ENCODE measurements at regions not wholly inside any gene's neighbourhood (a gene's known extent, or its start where the extent isn't known, plus 50 kb on each side); places are given as distances from the start of the nearest gene placed in this dataset.

GRCh38 chr3:28978092-28978491 lies 302.8 kb upstream of the RBMS3 start:
- H3K27ac Mint-ChIP-seq = no peak overlapping the region
- H3K4me3 Mint-ChIP-seq = no peak overlapping the region
- H3K4me1 Mint-ChIP-seq = no peaks in the 10 kb centered on the region
- no peak for DNase-seq
- H3K36me3 Mint-ChIP-seq (ENCODE audit: low read depth) = no peaks in the 10 kb centered on the region
- ChIA-PET CTCF (no interaction called here), POLR2A (no interaction called here)
- H3K9me3 Mint-ChIP-seq = no peaks in the 10 kb centered on the region
- no peaks in the 10 kb centered on the region for H3K27me3 Mint-ChIP-seq

GRCh38 chr3:28980131-28980530 lies 300.7 kb upstream of the RBMS3 start:
- no peak overlapping the region for H3K4me3 Mint-ChIP-seq
- no peaks in the 10 kb centered on the region for H3K9me3 Mint-ChIP-seq
- ChIA-PET POLR2A (no interaction called here), CTCF (interaction anchor here (1.1 kb wide), 1 partner anchor 9 kb away, joined by 4 read pairs; no protein-coding TSS in a partner anchor)
- H3K36me3 Mint-ChIP-seq (ENCODE audit: low read depth) = no peaks in the 10 kb centered on the region
- no peak overlapping the region for H3K27ac Mint-ChIP-seq
- H3K27me3 Mint-ChIP-seq = no peaks in the 10 kb centered on the region
- H3K4me1 Mint-ChIP-seq = no peaks in the 10 kb centered on the region
- no peak for DNase-seq

GRCh38 chr3:28980631-28981030 lies 300.2 kb upstream of the RBMS3 start:
- DNase-seq = no peak
- POLR2A ChIA-PET = no interaction called here
- Mint-ChIP-seq H3K4me3 (no peak overlapping the region), H3K4me1 (no peaks in the 10 kb centered on the region), H3K9me3 (no peaks in the 10 kb centered on the region), H3K27me3 (no peaks in the 10 kb centered on the region), H3K36me3 (ENCODE audit: low read depth) (no peaks in the 10 kb centered on the region), H3K27ac (no peak overlapping the region)
- CTCF ChIA-PET = interaction anchor here (1.1 kb wide), 1 partner anchor 9 kb away, joined by 4 read pairs; no protein-coding TSS in a partner anchor

GRCh38 chr3:28982906-28983305 lies 298.0 kb upstream of the RBMS3 start:
- Mint-ChIP-seq H3K9me3 (no peaks in the 10 kb centered on the region), H3K4me3 (no peak overlapping the region), H3K4me1 (no peaks in the 10 kb centered on the region), H3K27ac (no peak overlapping the region), H3K27me3 (no peaks in the 10 kb centered on the region), H3K36me3 (ENCODE audit: low read depth) (no peaks in the 10 kb centered on the region)
- CTCF ChIA-PET = no interaction called here
- POLR2A ChIA-PET = no interaction called here
- DNase-seq = no peak

GRCh38 chr3:28986922-28987321 lies 293.9 kb upstream of the RBMS3 start:
- Mint-ChIP-seq H3K4me1 (no peaks in the 10 kb centered on the region), H3K9me3 (no peaks in the 10 kb centered on the region), H3K27ac (no peak overlapping the region), H3K4me3 (no peak overlapping the region), H3K36me3 (ENCODE audit: low read depth) (no peaks in the 10 kb centered on the region), H3K27me3 (no peaks in the 10 kb centered on the region)
- no peak for DNase-seq
- CTCF ChIA-PET = no interaction called here
- POLR2A ChIA-PET = no interaction called here

- peaks cover 2% of the 10 kb centered on the region for H3K9me3 Mint-ChIP-seq
- no peaks in the 10 kb centered on the region for H3K4me1 Mint-ChIP-seq
- H3K27me3 Mint-ChIP-seq = no peaks in the 10 kb centered on the region
- ChIA-PET POLR2A (no interaction called here), CTCF (no interaction called here)
- H3K36me3 Mint-ChIP-seq (ENCODE audit: low read depth) = no peaks in the 10 kb centered on the region
- H3K4me3 Mint-ChIP-seq = no peak overlapping the region
- H3K27ac Mint-ChIP-seq = no peak overlapping the region
- no peak for DNase-seq
Measured at GRCh38 chr3:28989646-28990089, 291.2 kb upstream of the RBMS3 start.

GRCh38 chr3:28994161-28994905 lies 286.5 kb upstream of the RBMS3 start:
- Mint-ChIP-seq H3K4me3 (no peak overlapping the region), H3K36me3 (ENCODE audit: low read depth) (no peaks in the 10 kb centered on the region)
- CTCF ChIA-PET = no interaction called here

GRCh38 chr3:29004885-29005599 lies 275.8 kb upstream of the RBMS3 start:
- H3K27ac Mint-ChIP-seq = no peak overlapping the region
- CTCF ChIA-PET = interaction anchor here (0.6 kb wide), 1 partner anchor 871 kb away, joined by 3 read pairs; no protein-coding TSS in a partner anchor
- DNase-seq = no peak
- H3K27me3 Mint-ChIP-seq = no peaks in the 10 kb centered on the region
- no peak overlapping the region for H3K4me3 Mint-ChIP-seq
- H3K9me3 Mint-ChIP-seq = no peaks in the 10 kb centered on the region
- no peaks in the 10 kb centered on the region for H3K36me3 Mint-ChIP-seq (ENCODE audit: low read depth)
- H3K4me1 Mint-ChIP-seq = no peaks in the 10 kb centered on the region
- POLR2A ChIA-PET = no interaction called here

More at GRCh38 chr3:28994161-28994905, 286.5 kb upstream of the RBMS3 start:
- no peak overlapping the region for H3K27ac Mint-ChIP-seq
- POLR2A ChIA-PET = no interaction called here
- H3K9me3 Mint-ChIP-seq = peaks cover 11% of the 10 kb centered on the region
- H3K27me3 Mint-ChIP-seq = no peaks in the 10 kb centered on the region
- no peaks in the 10 kb centered on the region for H3K4me1 Mint-ChIP-seq
- no peak for DNase-seq

- no peaks in the 10 kb centered on the region for H3K4me1 Mint-ChIP-seq
- H3K27me3 Mint-ChIP-seq = no peaks in the 10 kb centered on the region
- H3K9me3 Mint-ChIP-seq = no peaks in the 10 kb centered on the region
- DNase-seq = no peak
- ChIA-PET CTCF (interaction anchor here (0.6 kb wide), 1 partner anchor 872 kb away, joined by 3 read pairs; no protein-coding TSS in a partner anchor), POLR2A (no interaction called here)
- H3K4me3 Mint-ChIP-seq = no peak overlapping the region
- no peaks in the 10 kb centered on the region for H3K36me3 Mint-ChIP-seq (ENCODE audit: low read depth)
- no peak overlapping the region for H3K27ac Mint-ChIP-seq
Measured at GRCh38 chr3:29005862-29006261, 275.0 kb upstream of the RBMS3 start.

GRCh38 chr3:29011441-29011840 lies 269.4 kb upstream of the RBMS3 start:
- no peaks in the 10 kb centered on the region for H3K36me3 Mint-ChIP-seq (ENCODE audit: low read depth)
- H3K27me3 Mint-ChIP-seq = no peaks in the 10 kb centered on the region
- DNase-seq = no peak
- H3K4me1 Mint-ChIP-seq = no peaks in the 10 kb centered on the region
- POLR2A ChIA-PET = no interaction called here
- no peak overlapping the region for H3K27ac Mint-ChIP-seq
- CTCF ChIA-PET = no interaction called here
- no peak overlapping the region for H3K4me3 Mint-ChIP-seq
- H3K9me3 Mint-ChIP-seq = no peaks in the 10 kb centered on the region

GRCh38 chr3:29011966-29012365 lies 268.9 kb upstream of the RBMS3 start:
- CTCF ChIA-PET = no interaction called here
- no peak overlapping the region for H3K27ac Mint-ChIP-seq
- POLR2A ChIA-PET = no interaction called here

GRCh38 chr3:29022976-29023375 lies 257.9 kb upstream of the RBMS3 start:
- H3K36me3 Mint-ChIP-seq (ENCODE audit: low read depth) = no peaks in the 10 kb centered on the region
- CTCF ChIA-PET = no interaction called here
- no peak overlapping the region for H3K4me3 Mint-ChIP-seq
- POLR2A ChIA-PET = no interaction called here
- no peak overlapping the region for H3K27ac Mint-ChIP-seq
- DNase-seq = no peak
- peaks cover 3% of the 10 kb centered on the region for H3K9me3 Mint-ChIP-seq
- H3K4me1 Mint-ChIP-seq = no peaks in the 10 kb centered on the region
- peaks cover 2% of the 10 kb centered on the region for H3K27me3 Mint-ChIP-seq

More at GRCh38 chr3:29011966-29012365, 268.9 kb upstream of the RBMS3 start:
- Mint-ChIP-seq H3K9me3 (no peaks in the 10 kb centered on the region), H3K4me1 (no peaks in the 10 kb centered on the region), H3K36me3 (ENCODE audit: low read depth) (no peaks in the 10 kb centered on the region), H3K4me3 (no peak overlapping the region), H3K27me3 (no peaks in the 10 kb centered on the region)
- DNase-seq = no peak

GRCh38 chr3:29026286-29026685 lies 254.6 kb upstream of the RBMS3 start:
- H3K9me3 Mint-ChIP-seq = peaks cover 3% of the 10 kb centered on the region
- ChIA-PET CTCF (no interaction called here), POLR2A (no interaction called here)
- no peak overlapping the region for H3K4me3 Mint-ChIP-seq
- H3K27me3 Mint-ChIP-seq = peaks cover 2% of the 10 kb centered on the region
- no peak overlapping the region for H3K27ac Mint-ChIP-seq
- no peaks in the 10 kb centered on the region for H3K4me1 Mint-ChIP-seq
- DNase-seq = no peak
- H3K36me3 Mint-ChIP-seq (ENCODE audit: low read depth) = no peaks in the 10 kb centered on the region
